ENCODE measurements at regions not wholly inside any gene's neighbourhood (a gene's known extent, or its start where the extent isn't known, plus 50 kb on each side); places are given as distances from the start of the nearest gene placed in this dataset.

GRCh38 chr6:22980446-22980845, 411.1 kb downstream of the HDGFL1 start:
- no peak for TF ChIP-seq CTCF (IDR thresholded peaks at IDR 0.05)
- no peak for TF ChIP-seq EZH2 (IDR thresholded peaks at IDR 0.05)
- TF ChIP-seq EZH2phosphoT487 (IDR thresholded peaks at IDR 0.05): no peak

Data from neural progenitor cell (in vitro differentiated cells).